NCI-H2171 (cell line): ENCODE measurements at regions not wholly inside any gene's neighbourhood (a gene's known extent, or its start where the extent isn't known, plus 50 kb on each side); places are given as distances from the start of the nearest gene placed in this dataset.
A peak's percentile ranks its signal among the peaks of the same experiment; 100 is the strongest.

Experiments
- DNase-seq: peaks from one replicate; lab custom pipeline; 2025; lab: John Stamatoyannopoulos, UW

DNA sequence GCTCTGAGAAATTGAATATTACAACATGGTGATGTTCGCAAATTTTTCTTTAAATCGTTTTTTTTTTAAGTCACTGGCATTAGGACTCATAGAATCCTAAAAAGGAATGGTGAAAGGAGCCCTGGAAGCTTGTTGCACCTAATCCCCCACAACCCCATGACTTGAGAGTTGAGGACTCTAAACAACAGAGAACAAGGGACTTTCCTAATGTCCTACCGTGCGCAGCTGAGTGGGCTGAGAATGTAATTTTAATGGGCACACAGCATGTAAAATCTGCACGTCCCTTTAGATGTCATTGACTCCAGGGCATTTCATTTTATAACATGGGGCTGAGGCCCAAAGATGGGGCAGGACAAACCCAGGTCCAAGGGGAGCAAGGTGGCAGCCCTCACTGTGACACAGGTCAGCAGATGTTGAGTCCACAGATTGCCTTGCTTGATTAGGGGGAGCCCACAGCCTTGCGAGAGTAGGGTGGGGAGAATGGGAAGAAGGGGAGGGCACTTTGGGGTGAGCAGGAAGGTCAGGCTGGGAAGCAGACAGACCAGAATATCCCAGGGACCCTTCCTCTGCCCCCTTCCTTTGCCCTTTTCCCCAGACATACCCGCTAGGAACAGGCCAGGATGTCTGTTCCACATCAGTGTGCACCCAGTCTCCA lies 208.4 kb upstream of the ZMIZ1 start:
- no peak for DNase-seq

DNA sequence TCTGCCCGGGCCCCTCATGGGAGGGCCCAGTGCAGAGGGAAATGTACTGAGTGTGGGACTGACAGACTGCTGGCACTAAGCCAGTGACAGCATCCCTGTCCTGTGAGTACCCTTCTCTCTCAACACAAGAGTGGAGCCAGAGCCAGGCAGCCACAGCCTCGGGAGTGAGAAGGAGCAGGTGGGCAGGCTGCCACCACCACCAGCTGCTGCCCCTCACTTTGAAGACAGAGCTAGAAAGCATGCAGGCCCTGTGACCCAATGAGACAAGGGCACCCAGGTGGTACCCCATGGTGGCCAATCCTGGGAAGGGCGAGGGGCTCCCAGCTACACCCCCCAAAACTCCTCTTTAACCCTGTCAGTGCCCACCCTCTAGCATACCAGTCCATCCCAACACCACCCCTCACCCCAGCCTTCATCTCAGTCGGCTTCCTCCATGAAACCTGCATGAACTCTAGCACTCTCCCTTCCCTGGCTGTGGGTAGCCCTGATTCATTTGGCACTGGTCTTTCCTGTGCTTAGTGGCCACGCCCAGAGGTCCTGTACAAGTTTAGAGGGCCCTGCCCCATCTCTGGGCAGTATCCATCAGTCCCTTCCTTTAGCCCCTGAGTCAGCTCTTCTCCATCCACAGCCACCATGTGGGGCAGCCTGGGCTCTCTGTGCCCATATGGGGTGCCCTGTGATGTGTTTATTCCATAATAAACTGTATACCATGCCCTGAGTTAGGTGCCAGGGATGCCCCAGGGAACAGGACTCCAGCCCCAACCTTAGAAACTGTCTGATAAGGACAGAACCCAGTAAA lies 207.0 kb upstream of the ZMIZ1 start:
- peak; percentile 45 for DNase-seq

- no peak for DNase-seq
Measured at GRCh38 chr10:78862328-78862640, 206.5 kb upstream of the ZMIZ1 start.

DNA sequence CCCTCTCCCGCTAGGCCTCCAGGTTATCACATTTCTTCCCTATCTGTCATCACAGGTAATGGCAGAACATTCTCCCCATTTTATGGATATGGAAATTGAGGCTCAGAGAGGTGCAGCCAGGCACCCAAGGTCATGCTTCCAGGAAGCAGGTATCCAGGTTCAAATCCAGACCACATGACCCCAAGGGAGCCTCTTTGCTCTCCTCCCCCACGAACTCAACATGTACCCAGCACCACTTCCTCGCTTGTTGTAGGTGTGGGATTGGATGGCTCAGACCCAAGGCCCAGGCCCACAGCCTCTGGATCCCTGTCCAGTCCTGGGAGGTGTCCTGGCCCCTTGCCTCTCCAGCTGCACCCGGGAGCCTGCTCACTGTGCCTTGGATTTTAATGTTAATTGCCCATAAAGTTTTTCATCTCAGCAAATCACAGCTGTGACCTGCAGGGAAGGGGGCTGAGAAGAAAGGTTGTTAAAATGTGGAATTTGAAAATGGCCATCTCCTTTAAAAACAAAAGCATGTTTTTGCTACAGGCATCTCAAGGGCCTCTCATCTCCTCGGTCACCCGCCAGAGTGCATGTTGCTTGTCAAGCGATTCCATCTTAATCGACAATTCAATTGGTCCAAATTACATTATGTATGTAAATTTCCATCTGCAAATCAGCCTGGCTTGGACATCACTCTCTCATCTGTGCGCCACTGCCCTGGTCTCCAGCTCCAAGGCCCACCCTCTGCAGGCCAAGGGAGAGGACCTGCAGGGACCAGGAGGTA lies 205.4 kb upstream of the ZMIZ1 start:
- no peak for DNase-seq

DNA sequence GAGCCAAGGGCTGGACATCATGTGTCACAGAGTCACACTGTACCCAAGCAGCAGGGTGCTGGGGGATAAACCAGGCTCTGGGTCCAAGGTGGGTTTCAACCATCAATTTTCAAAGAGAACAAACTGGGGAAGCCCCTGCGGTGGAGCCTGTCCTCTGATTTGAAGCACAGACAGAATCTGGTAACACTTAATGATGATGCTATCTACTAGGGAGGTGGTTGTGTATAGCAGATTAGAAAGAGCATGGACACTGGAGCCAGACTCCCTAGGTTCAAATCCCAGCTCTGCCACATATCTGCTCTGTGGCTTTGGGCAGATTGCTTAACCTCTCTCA lies 204.9 kb upstream of the ZMIZ1 start:
- no peak for DNase-seq

GRCh38 chr10:78864761-78865537 lies 203.8 kb upstream of the ZMIZ1 start:
- no peak for DNase-seq

- no peak for DNase-seq
Measured at GRCh38 chr10:78865538-78865875, 203.3 kb upstream of the ZMIZ1 start.

GRCh38 chr10:78865931-78866717 lies 202.6 kb upstream of the ZMIZ1 start:
- DNase-seq = no peak

DNA sequence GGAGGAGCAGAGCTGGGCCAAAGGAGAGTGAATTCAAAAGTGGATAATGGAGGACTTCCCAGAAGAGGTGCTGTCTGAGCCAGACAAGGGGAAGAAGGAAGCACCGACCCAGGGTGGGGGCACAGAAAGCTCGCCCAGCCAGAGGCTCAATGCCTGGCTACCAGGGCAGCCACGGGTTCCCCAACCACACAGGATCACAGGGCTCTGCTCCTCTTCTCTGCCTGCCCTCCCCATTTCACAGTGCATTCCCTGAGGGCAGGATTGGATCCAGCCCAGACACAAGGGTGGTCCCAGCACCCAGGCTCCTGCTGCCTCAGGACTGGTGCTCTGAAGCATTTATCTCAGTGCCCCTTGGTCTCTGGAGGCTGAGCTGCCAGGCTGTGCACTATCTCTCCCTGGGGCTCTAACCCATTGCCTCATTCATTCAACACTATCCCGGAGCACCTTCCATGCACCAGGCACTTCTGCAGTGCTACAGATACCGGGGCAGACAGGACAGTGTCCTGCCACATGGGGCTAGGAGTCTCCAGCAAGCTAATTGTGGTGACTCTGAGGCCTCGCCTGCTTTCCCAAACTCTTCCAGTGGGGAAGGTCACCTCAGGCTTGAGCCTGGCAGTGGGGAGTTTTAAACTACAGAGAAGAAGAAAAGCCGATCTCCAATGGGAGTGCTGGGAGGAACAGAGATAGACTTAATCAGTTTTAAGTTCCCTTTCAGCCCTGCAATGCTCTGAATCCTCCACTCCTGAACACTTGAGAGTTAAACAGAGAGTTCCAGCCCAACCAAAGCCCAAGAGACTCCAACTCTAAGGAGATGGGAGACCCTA lies 201.8 kb upstream of the ZMIZ1 start:
- DNase-seq = no peak

DNA sequence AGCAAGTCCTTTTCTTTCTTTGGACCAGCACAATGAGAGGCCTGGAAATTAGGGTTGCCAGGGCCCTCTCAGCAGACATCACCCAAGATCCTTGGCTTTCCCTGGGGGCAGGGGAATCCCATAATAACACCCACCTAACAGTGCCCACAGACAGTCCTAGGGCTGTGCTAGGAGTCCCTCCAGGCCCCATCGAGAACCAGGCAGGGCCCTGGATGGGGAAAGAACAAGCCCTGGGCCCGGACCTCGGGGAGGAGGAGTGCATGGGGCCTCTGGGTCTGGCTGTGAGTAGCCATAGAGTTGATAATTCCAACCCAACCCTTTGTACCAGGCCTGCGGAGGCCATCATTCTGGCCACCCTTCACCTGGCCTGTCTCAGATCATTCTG lies 201.2 kb upstream of the ZMIZ1 start:
- no peak for DNase-seq

GRCh38 chr10:78868048-78868447 lies 200.7 kb upstream of the ZMIZ1 start:
- no peak for DNase-seq

- no peak for DNase-seq
Measured at GRCh38 chr10:78868456-78868855, 200.3 kb upstream of the ZMIZ1 start.

GRCh38 chr10:78868861-78869260 lies 199.9 kb upstream of the ZMIZ1 start:
- no peak for DNase-seq

- DNase-seq = no peak
Measured at GRCh38 chr10:78869508-78870454, 199.0 kb upstream of the ZMIZ1 start.

- no peak for DNase-seq
Measured at GRCh38 chr10:78870458-78870857, 198.3 kb upstream of the ZMIZ1 start.

DNA sequence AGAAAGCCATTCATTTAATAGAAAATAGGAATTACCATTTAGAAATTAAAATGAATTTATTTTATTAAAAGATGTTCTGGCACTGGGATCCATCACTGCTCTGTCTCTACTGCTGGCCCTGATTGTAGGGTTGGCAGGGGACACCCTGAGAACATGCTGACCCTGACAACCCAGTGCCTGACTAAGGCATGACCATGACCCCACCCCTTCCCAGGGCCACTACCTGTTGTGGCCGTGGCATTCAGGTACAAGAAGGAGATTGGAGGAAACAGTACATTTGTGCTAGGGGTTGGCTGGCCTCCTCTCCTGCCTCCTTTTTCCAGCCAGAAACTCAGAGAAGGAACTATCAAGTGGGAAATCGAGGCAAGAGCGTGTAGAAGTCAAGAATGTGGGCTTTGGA lies 197.0 kb upstream of the ZMIZ1 start:
- no peak for DNase-seq

DNA sequence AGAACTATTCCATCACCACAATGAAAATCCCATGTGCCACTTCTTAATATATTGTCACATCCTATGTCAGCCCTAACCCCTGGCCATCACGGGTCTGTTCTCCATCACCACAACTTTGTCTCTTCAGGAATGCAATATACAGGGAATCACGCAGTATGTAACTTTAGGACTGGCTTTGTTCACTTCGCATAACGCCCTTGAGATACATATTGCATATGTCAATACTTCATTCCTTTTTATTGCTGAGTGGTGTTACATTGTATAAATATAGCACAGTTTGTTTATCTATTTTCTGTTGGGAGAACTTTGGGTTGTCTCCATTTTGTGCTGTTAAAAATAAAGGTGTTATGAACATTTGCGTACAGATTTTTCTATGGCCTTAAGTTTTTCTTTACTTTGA lies 195.4 kb upstream of the ZMIZ1 start:
- DNase-seq = no peak

DNA sequence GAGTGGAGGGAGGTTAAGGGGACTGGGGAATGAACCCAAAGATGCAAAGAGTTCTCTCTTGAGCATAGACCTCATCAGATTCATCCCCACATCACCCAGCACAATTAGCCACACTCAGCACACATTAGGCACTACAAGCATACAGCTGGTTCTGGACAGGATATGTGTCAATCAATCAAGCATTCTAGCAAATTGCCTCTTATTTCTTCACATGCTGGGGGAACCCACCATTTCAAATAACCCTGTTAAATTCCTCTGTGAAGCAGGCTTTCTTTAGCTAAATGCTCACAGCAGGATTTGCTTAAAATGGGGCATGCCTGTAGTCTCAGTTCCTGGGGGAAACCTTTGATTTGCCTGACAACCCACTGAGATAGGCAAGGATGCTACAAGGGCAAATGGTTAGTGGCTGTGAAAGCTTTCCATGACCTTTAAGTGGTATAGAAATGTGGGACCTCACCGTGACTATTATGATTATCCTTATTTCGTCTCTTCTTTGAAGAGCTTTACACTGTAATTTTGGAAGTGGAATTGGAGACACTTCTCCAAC lies 193.4 kb upstream of the ZMIZ1 start:
- no peak for DNase-seq

- DNase-seq = no peak
Measured at GRCh38 chr10:78875932-78876331, 192.8 kb upstream of the ZMIZ1 start.

- DNase-seq = no peak
Measured at GRCh38 chr10:78876449-78876848, 192.3 kb upstream of the ZMIZ1 start.
